ENCODE measurements at regions not wholly inside any gene's neighbourhood (a gene's known extent, or its start where the extent isn't known, plus 50 kb on each side); places are given as distances from the start of the nearest gene placed in this dataset.

GRCh38 chr14:101464310-101464983 lies 96.8 kb upstream of the DIO3 start:
- no peak for DNase-seq

DNA sequence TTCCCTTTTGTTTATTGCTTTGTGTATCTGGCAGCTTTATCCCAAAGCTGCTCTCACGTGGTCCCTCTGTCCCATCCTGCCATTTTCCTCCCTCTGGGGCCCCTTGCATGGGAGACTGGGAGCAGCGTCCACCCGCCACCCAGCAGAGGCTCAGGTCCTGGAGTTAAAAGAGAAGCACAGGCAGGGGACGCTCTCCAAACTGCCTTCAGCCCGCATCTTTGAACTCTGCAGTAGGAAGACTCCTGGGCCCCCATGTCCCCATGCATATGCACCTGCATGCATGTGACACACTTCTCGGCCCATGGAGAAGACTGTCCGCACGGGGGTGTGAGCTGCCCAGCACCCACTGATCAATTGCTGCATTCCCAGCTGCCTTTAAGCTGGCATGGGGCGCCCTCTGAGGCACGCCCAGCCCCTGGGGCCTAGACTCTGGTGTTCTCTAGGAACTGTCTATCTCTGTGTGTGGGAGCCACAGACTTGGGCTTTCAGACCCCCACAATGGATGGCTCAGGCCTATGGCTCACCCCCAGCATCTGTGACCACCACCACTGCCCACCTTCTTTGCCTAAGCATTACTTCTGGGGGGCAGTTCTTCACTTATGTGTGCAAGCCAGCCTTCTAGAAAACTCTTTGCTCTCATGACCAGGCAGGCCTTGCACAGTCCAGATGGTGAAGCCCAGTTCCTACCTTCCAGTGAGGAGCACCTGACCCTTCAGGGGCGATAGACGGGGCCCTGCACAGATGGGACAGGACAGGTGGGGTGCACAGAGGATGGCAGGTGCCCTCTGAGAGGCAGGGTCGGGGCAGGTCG lies 96.1 kb upstream of the DIO3 start:
- DNase-seq = no peak

GRCh38 chr14:101465795-101466448 lies 95.4 kb upstream of the DIO3 start:
- no peak for DNase-seq

DNA sequence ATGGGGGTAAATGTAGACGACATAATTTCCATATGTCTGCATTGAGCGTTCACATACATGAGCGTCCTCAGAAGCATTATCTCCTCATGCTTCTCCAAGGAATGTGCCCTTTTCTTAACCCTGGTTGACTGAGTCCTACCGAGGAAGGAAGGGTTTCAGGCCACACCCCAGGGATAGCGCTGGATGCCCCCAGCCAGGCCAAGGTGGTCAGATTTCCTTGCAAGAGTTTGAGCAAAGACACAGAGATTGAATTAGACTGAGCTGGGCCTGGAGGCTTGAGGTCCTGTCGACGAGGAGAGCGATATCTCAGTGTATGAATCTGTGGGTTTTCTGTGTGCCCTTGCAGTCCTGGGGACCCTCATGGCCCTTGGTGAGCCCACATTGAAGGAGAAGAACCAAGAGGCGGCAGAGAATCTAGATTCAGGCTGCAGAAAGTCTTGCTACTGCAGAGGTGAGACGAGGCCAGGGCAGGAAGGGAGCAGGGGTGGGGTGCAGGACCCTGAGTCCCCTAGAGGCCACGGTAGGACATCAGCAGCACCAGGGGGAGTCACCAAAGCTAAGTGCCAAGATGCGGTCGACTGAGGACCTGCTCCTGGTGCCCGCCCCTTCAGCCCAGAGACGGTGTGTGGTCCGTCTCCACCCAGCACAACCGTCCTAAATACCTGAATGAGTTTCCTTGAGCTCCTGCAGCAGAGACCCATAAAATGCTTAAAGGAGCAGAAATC lies 94.7 kb upstream of the DIO3 start:
- DNase-seq = no peak

DNA sequence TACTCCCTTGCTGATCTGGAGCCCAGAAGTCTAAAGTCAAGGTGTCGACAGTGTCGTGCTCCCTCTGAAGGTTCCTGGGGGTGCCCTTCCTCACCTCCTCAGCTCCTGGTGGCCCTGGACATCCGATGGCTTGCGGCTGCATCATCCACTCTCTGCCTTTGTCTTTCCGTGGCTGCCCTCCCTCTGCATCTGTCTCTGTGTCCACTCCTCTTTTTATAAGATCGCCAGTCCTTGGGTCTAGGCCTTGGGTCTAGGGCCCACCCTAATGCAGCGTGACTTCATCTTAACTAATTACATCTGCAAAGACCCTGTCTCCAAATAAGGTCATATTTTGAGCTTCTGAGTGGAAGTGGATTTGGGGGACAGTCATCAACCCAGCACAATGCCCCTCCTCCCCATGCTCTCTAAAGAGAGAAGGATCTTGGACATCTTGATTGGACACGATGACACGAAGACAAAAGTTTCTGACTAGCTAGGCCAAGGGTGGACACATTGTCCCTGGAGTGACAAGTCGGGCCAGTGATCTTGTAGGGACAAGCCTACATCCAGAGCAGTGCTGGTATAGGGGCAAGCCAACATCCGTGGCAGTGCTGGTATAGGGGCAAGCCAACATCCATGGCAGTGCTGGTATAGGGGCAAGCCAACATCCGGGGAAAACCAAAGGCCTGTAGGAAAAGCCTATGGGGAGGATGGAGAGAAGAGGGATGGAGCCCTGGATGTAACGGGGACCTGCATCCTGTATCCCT lies 93.9 kb upstream of the DIO3 start:
- no peak for DNase-seq

- DNase-seq = no peak
Measured at GRCh38 chr14:101469382-101470247, 91.7 kb upstream of the DIO3 start.

GRCh38 chr14:101470266-101470665 lies 91.0 kb upstream of the DIO3 start:
- no peak for DNase-seq

- no peak for DNase-seq
Measured at GRCh38 chr14:101471723-101472517, 89.4 kb upstream of the DIO3 start.

DNA sequence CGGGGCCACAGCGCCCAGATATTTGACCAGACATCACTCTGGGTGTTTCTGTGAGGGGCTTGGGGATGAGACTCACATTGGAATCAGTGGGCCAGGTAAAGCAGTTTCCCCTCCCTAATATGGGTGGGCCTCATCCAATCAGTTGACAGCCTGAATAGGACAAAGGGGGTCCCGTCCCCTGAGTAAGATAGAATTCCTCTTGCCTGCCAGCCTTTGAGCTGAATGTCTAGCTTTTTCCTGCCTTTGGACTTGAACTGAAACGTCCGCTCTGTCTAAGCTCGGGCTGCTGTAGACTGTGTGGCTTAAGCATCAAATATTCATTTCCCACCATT lies 88.8 kb upstream of the DIO3 start:
- no peak for DNase-seq

DNA sequence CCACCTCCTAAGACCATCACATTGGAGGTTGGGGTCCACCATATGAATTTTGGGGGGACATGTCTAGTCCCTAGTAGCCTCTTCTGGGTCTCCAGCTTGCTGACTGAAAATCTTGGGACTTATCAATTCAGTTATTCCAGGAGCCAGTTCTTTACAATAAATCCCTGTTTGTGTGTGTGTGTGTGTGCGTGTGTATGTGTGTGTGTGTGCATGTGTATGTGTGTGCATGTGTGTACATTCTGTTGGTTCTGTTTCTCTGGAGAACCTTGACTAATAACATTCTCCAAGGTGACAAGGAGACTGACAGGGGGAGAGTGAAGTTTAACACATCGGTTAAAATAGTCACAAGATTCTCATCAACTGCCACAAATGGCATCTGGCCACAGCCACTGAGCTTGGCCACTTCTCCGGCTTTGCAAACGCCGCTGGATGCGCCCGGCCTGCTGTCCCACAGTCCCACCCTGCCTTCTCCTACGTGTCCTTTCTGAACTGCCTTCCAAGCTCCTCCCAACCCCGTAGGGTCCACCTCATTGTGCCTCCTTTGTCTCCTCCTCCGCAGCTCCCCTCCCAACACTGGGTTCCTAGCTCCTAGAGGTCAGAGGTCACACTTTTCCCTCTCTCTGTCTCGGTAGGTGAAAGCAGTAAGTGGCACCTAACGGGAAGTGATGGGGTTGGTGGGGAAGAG lies 88.1 kb upstream of the DIO3 start:
- no peak for DNase-seq

DNA sequence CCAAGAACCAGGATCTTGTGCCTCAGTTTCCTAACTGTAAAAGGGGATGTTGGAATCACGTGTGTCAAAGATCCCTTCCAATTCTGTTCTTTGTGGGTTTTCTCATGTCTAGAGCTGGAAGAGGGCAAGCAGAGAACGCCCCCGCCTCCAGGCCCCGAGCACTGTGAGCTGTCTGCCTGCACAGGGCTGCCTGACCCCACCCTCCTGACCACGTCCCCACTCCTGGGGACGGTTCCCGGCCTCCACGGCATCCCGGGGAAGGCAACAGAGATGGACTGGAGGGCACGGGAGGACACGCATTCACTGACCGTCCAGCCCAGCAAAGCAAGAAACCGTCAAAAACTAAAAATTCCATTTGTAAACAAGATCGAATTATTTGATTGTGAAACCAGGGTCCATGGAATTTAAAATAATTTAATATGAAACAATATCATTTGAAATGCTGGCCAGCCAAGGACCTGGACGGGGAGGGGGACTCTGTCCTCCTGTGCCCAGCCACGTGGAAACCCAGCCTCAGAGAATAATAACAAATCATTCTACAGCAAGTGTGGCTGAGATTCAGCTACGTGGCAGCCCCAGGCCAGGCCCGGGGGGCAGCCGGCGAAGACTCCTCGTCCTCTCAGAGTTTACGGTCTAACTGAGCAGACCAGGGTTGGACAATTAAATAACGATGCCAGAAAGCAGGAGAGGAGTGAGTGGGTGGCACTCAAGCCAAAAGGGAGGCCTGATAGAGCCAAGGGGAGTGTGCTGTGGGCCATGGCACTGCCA lies 87.3 kb upstream of the DIO3 start:
- no peak for DNase-seq

- no peak for DNase-seq
Measured at GRCh38 chr14:101474563-101475455, 86.5 kb upstream of the DIO3 start.

GRCh38 chr14:101475456-101476257 lies 85.6 kb upstream of the DIO3 start:
- DNase-seq = peak; percentile 63

DNA sequence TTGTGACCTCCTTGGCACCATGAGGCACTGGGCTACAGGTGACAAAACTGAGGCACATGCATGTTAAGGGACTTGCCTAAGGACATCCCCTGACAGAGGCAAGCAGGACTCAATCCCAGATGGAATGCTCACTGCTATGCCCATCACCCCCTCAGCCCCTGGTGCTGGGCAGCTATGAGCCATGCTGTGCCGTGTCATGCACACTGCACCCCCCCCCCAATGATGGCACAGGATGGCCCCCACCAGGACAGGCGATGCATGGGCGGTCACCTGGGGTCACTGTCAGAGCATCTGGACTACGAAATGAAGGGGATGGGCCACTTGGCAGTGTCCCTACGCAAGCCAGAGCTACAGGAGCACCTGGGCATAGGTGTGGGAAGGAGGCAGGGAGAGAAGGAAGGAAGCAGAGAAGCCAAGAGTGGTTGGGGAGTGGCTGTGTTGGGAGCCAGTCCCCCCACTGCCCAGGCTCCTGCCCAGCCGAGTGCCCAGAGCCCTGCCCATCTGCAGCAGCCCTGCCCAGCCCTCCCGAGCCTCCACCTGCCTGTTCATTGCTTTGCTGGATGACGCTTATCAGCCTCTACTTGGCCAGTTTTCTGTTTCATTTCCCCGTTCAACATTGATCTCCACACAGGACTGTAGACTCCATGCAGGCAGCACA lies 84.9 kb upstream of the DIO3 start:
- DNase-seq = no peak

GRCh38 chr14:101476916-101477553 lies 84.3 kb upstream of the DIO3 start:
- DNase-seq = no peak

DNA sequence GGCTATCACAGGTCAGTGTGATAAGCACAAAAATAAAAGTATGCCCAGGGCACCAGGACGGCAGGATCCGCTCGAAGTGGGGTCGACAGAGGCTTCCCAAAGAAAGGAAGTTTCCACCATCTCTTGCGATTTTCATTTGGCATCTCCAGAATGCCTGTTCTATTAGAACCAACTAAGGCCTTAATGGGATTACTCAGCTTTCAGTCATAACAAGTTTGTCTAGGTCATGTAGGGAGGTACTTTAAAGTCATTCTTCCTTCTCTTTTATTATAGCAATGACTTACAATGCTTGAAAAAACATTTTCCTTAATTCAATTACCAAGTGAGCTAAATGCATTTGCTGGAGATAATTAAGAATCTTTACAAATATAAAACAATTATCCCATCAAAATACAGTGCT lies 83.6 kb upstream of the DIO3 start:
- DNase-seq = no peak

Data from fibroblast of upper back skin (primary cell).